Right lobe of liver (tissue), 4 donors: ENCODE measurements at regions not wholly inside any gene's neighbourhood (a gene's known extent, or its start where the extent isn't known, plus 50 kb on each side); places are given as distances from the start of the nearest gene placed in this dataset.

Experiments used
- POLR2A ChIP-seq: fragments of 450-650 bp; IDR thresholded peaks from one replicate; pipeline ENCODE4 v1.6.1; 2017; ENCODE audit warnings: antibody characterized with exemption, mild to moderate bottlenecking
- TF ChIP-seq, protein P1 (sequence below), 4 donors: fragments of 200-600 bp in 3 of 4; fragments of 450-650 bp in 1 of 4; IDR thresholded peaks; one replicate each; pipeline versions ENCODE4 v1.5.1 to v1.8.0; 2016 to 2022; ENCODE audit warnings: antibody characterized with exemption in 4 of 4, mild to moderate bottlenecking in 2 of 4
- donor health status: DM: no; HTN: no; CAD: no.
- donor health status: DM: no; HTN: no; CAD: no.
- donor health status: DM: no; HTN: yes; CAD: no.

DNA sequence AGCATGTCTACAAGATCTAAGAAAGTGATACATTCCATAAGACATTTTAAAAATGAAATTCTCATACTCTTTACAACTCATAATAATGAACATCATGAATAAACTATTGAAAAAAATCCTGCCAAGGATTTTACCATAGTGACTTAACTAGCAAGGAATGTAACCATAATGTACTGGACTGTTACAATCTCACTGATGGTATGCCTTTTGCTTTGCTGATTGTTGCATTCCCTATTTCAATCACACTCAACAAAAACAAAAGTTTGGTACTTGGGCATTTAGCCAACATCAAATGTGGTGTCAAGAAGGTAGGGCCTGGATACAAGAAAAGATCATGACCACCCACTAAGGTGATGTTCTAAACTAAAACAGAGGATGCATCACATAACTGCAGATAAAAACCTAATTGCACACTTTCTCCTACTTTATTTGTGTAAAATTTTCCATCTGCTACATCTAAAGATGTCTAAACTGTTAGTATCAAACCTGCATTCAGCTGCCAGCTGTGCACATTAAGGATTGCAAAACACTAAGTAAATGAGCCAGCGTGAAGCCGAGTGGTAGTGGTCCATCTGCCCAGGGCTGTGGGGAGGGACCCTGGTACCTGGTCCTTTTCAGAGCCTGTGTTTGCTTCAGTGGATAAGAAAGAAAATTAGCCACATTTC, 564.4 kb downstream of the ZEB2 start:
- TF ChIP-seq POLR2A, result no peak
- TF ChIP-seq, protein P1, sequence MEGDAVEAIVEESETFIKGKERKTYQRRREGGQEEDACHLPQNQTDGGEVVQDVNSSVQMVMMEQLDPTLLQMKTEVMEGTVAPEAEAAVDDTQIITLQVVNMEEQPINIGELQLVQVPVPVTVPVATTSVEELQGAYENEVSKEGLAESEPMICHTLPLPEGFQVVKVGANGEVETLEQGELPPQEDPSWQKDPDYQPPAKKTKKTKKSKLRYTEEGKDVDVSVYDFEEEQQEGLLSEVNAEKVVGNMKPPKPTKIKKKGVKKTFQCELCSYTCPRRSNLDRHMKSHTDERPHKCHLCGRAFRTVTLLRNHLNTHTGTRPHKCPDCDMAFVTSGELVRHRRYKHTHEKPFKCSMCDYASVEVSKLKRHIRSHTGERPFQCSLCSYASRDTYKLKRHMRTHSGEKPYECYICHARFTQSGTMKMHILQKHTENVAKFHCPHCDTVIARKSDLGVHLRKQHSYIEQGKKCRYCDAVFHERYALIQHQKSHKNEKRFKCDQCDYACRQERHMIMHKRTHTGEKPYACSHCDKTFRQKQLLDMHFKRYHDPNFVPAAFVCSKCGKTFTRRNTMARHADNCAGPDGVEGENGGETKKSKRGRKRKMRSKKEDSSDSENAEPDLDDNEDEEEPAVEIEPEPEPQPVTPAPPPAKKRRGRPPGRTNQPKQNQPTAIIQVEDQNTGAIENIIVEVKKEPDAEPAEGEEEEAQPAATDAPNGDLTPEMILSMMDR (IDR thresholded peaks at IDR 0.05), result no peak
